ENCODE measurements at regions not wholly inside any gene's neighbourhood (a gene's known extent, or its start where the extent isn't known, plus 50 kb on each side); places are given as distances from the start of the nearest gene placed in this dataset.
"Not testable (repeated sequence)": the region's sequence is repeated elsewhere in the genome, so short reads cannot be mapped to it uniquely, and the experiment has no call there.

DNA sequence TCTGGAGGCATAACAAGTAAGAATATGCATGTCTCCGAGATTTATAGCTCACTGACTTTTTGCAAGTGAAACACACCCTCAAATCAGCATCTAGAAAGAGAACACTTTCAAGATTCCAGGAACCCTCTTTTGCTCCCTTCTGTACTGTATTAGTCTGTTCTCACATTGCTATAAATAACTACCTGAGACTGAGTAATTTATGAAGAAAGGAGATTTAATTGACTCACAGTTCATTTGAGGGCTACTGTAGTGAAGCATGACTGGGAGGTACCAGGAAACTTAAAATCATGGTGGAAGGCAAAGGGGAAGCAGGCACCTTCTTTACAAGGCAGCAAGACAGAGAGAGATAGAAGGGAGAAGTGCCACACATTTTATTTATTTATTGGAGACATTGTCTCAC lies 269.9 kb downstream of the UTRN start:
- H3K27ac ChIP-seq (ENCODE audit: insufficient read depth, low read length, poor library complexity, severe bottlenecking), result no peak overlapping the region
- no peaks in the 10 kb centered on the region for H3K9me3 ChIP-seq (ENCODE audit: control insufficient read depth, low read length)
- no peaks in the 10 kb centered on the region for H3K27me3 ChIP-seq (replicated peaks; ENCODE audit: control insufficient read depth, insufficient read depth, low read length, poor library complexity, severe bottlenecking)
- DNase-seq, result no peak
- no peaks in the 10 kb centered on the region for H3K4me1 ChIP-seq (ENCODE audit: control insufficient read depth, insufficient read depth, low read length, poor library complexity, severe bottlenecking)
- peaks cover 51% of the 10 kb centered on the region for H3K36me3 ChIP-seq (ENCODE audit: control insufficient read depth, insufficient read depth, low read length)
- no peak overlapping the region for H3K4me3 ChIP-seq (ENCODE audit: insufficient read depth, low read depth, low read length, poor library complexity, severe bottlenecking)

DNA sequence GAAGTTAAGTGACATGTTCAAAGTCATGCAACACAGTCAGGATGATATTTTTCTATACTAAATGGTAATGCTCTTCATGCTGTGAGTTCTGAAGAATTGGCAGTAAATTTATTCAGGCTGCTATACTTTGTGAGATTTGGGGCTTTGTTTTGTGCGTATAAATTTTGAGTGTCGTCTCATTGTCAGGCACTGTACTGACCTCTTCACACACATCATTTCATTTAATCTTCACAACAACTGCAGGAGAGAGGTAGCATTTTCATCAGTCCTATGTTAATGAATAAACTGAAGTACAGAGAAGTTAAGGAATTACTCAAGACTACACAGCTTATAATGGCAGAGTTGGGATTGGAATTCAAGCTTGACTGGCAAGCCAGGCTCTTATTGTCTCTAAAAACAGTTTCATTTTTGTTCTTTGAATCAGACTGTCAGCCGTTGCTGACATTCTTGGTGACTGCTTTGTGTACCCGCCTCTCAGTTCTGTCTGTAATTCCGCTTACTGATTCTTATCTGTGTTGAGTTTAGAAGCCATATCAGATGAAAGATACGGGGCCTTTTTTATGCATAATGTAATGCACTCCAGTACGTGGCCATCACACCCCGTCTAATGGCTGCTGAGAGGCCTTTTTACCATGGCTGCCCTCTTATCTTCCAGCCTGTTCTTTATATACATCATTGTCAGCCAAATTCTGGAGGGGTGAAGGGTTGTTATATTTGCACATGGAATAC lies 274.9 kb downstream of the UTRN start:
- peak overlapping the region; percentile 54 for H3K27ac ChIP-seq (ENCODE audit: insufficient read depth, low read length, poor library complexity, severe bottlenecking)
- no peaks in the 10 kb centered on the region for H3K4me1 ChIP-seq (ENCODE audit: control insufficient read depth, insufficient read depth, low read length, poor library complexity, severe bottlenecking)
- no peaks in the 10 kb centered on the region for H3K9me3 ChIP-seq (ENCODE audit: control insufficient read depth, low read length)
- peak in 2 of 3 donors; percentile 8 to 10 for DNase-seq
- no peaks in the 10 kb centered on the region for H3K27me3 ChIP-seq (replicated peaks; ENCODE audit: control insufficient read depth, insufficient read depth, low read length, poor library complexity, severe bottlenecking)
- peak overlapping the region; percentile 23 for H3K4me3 ChIP-seq (ENCODE audit: insufficient read depth, low read depth, low read length, poor library complexity, severe bottlenecking)
- peaks cover 18% of the 10 kb centered on the region for H3K36me3 ChIP-seq (ENCODE audit: control insufficient read depth, insufficient read depth, low read length)

DNA sequence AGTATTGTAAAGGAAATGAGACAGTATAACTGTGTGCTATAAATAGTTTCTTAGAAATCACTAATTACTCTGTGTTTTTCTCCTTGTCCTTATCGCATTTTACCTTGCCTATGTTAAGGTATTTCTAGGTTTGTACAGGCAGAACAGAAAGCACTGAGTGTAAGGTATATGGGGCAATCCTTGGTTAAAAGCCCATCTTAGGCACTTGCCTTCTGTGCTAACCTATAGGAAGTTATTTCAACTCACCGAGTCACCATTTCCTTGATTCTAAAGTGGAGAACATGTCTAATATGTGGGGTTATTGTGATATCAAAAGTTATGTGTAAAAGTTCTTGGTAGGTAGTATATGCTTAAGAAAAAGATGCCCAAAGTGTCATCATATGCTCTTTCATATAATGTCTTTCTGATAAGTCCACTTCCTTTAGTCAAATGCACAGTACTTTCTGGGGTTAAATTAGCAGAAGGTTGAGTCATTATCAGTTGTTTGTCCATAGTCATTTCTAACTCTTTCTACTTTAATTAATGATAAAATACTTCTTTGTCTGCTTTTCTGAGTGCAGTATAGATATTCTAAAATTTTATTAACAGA lies 276.4 kb downstream of the UTRN start:
- Histone ChIP-seq H3K4me1 (ENCODE audit: control insufficient read depth, insufficient read depth, low read length, poor library complexity, severe bottlenecking) (peaks cover 6% of the 10 kb centered on the region), H3K4me3 (ENCODE audit: insufficient read depth, low read depth, low read length, poor library complexity, severe bottlenecking) (no peak overlapping the region), H3K36me3 (ENCODE audit: control insufficient read depth, insufficient read depth, low read length) (peaks cover 12% of the 10 kb centered on the region), H3K27me3 (replicated peaks; ENCODE audit: control insufficient read depth, insufficient read depth, low read length, poor library complexity, severe bottlenecking) (no peaks in the 10 kb centered on the region), H3K9me3 (ENCODE audit: control insufficient read depth, low read length) (no peaks in the 10 kb centered on the region), H3K27ac (ENCODE audit: insufficient read depth, low read length, poor library complexity, severe bottlenecking) (no peak overlapping the region)
- DNase-seq, result no peak

DNA sequence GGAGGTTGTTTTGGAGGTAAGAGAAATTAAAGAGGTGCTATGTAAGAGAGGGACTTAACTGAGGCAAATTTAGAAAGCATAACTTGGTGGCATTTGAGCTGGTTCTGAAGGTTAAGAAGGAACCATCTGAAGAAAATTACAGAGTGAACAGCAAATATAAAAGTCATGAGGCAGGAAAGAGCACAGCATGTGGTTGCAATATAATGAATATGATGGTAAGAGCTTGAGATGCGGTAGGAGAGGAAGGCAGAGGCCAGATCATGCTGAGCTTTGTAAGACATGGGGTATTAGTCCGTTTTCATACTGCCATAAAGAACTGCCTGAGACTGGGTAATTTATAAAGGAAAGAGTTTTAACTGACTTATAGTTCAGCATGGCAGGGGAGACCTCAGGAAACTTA lies 279.1 kb downstream of the UTRN start:
- H3K27me3 ChIP-seq (replicated peaks; ENCODE audit: control insufficient read depth, insufficient read depth, low read length, poor library complexity, severe bottlenecking), result no peaks in the 10 kb centered on the region
- H3K27ac ChIP-seq (ENCODE audit: insufficient read depth, low read length, poor library complexity, severe bottlenecking), result no peak overlapping the region
- H3K9me3 ChIP-seq (ENCODE audit: control insufficient read depth, low read length), result no peaks in the 10 kb centered on the region
- no peak for DNase-seq
- H3K36me3 ChIP-seq (ENCODE audit: control insufficient read depth, insufficient read depth, low read length), result peaks cover 4% of the 10 kb centered on the region
- H3K4me3 ChIP-seq (ENCODE audit: insufficient read depth, low read depth, low read length, poor library complexity, severe bottlenecking), result no peak overlapping the region
- peaks cover 11% of the 10 kb centered on the region for H3K4me1 ChIP-seq (ENCODE audit: control insufficient read depth, insufficient read depth, low read length, poor library complexity, severe bottlenecking)

DNA sequence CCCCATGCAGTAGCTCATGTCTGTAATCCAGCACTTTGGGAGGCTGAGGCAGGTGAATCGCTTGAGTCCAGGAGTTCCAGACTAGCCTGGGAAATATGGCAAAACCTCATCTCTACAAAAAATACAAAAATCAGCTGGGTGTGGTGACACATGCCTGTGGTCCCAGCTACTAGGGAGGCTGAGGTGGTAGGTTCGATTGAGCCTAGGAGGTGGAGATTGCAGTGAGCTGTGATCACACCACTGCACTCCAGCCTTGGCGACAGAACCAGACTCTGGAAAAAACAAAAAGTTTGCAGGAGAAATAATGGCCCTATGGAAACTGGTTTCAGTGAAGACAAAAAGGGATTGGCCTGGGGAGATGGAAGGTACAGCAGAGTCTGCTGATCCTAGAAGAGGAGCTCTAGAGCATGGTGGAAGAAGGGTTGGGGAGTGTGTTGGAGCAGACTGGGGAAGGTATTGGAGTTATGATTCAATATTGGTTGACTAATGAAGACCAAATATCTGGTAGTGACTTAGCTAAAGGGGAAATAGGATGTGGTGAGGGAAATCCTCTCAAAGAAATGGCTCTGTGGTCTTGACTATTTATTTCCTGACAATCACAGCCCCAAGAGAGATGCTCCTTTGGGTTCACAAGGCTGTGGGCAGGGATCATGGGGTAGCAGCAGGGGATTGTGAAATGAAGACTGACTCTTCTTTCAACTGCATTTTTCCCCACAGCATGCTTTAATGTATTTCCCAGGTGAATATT lies 281.9 kb downstream of the UTRN start:
- Histone ChIP-seq H3K27me3 (replicated peaks; ENCODE audit: control insufficient read depth, insufficient read depth, low read length, poor library complexity, severe bottlenecking) (no peaks in the 10 kb centered on the region), H3K4me1 (ENCODE audit: control insufficient read depth, insufficient read depth, low read length, poor library complexity, severe bottlenecking) (peaks cover 11% of the 10 kb centered on the region), H3K36me3 (ENCODE audit: control insufficient read depth, insufficient read depth, low read length) (peaks cover 4% of the 10 kb centered on the region), H3K4me3 (ENCODE audit: insufficient read depth, low read depth, low read length, poor library complexity, severe bottlenecking) (no peak overlapping the region), H3K9me3 (ENCODE audit: control insufficient read depth, low read length) (no peaks in the 10 kb centered on the region), H3K27ac (ENCODE audit: insufficient read depth, low read length, poor library complexity, severe bottlenecking) (no peak overlapping the region)
- no peak for DNase-seq

DNA sequence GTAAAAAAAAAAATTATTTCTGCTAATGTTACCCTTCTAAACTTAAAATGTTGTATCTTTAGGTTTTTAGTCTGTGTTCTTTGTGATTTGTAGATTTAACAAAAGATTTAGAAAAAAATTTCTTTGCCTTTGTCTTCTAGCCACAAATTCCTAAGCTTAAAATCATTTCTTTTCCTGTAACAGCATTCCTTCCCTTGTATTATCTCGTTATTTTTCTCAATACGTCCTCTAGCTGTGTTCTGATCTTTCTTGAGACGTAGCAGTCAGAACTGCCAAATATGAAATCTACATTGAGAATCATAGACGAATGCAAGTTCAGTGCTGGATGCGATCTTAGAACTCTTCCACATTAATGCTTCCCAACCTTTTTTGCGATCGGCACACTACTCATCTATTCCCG lies 283.1 kb downstream of the UTRN start:
- H3K27ac ChIP-seq (ENCODE audit: insufficient read depth, low read length, poor library complexity, severe bottlenecking), result no peak overlapping the region
- peaks cover 4% of the 10 kb centered on the region for H3K36me3 ChIP-seq (ENCODE audit: control insufficient read depth, insufficient read depth, low read length)
- H3K4me1 ChIP-seq (ENCODE audit: control insufficient read depth, insufficient read depth, low read length, poor library complexity, severe bottlenecking), result peaks cover 11% of the 10 kb centered on the region
- DNase-seq, result no peak
- no peak overlapping the region for H3K4me3 ChIP-seq (ENCODE audit: insufficient read depth, low read depth, low read length, poor library complexity, severe bottlenecking)
- no peaks in the 10 kb centered on the region for H3K9me3 ChIP-seq (ENCODE audit: control insufficient read depth, low read length)
- H3K27me3 ChIP-seq (replicated peaks; ENCODE audit: control insufficient read depth, insufficient read depth, low read length, poor library complexity, severe bottlenecking), result no peaks in the 10 kb centered on the region

DNA sequence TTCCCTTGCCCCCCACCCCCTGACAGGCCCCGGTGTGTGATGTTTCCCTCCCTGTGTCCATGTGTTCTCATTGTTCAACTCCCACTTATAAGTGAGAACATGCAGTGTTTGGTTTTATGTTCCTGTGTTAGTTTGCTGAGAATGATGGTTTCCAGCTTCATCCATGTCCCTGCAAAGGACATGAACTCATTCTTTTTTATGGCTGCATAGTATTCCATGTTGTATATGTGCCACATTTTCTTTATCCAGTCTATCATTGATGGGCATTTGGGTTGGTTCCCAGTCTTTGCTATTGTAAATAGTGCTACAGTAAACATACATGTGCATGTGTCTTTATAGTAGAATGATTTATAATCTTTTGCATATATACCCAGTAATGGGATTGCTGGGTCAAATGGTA lies 287.4 kb downstream of the UTRN start:
- not testable (repeated sequence) for H3K4me3 ChIP-seq (ENCODE audit: insufficient read depth, low read depth, low read length, poor library complexity, severe bottlenecking); H3K9me3 ChIP-seq (ENCODE audit: control insufficient read depth, low read length); H3K27ac ChIP-seq (ENCODE audit: insufficient read depth, low read length, poor library complexity, severe bottlenecking); H3K4me1 ChIP-seq (ENCODE audit: control insufficient read depth, insufficient read depth, low read length, poor library complexity, severe bottlenecking); H3K36me3 ChIP-seq (ENCODE audit: control insufficient read depth, insufficient read depth, low read length); DNase-seq; H3K27me3 ChIP-seq (replicated peaks; ENCODE audit: control insufficient read depth, insufficient read depth, low read length, poor library complexity, severe bottlenecking)

DNA sequence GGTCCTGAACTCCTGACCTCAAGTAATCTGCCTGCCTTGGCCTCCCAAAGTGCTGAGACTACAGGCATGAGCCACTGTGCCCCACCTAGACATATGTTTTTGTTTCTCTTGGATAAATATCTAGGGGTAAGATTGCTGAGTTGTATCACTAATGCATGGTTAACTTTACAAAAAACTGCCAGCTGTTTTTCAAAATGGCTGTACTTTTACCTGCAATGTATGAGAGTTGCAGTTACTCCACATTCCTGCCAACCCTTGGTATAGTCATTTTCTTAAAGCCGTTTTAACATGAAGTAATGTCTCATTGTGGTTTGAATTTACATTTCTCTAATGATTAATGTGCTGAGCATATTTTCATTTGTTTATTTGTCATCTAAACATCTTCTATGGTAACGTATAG lies 289.7 kb downstream of the UTRN start:
- Histone ChIP-seq H3K27ac (ENCODE audit: insufficient read depth, low read length, poor library complexity, severe bottlenecking) (no peak overlapping the region), H3K27me3 (replicated peaks; ENCODE audit: control insufficient read depth, insufficient read depth, low read length, poor library complexity, severe bottlenecking) (no peaks in the 10 kb centered on the region), H3K4me3 (ENCODE audit: insufficient read depth, low read depth, low read length, poor library complexity, severe bottlenecking) (no peak overlapping the region), H3K4me1 (ENCODE audit: control insufficient read depth, insufficient read depth, low read length, poor library complexity, severe bottlenecking) (no peaks in the 10 kb centered on the region), H3K9me3 (ENCODE audit: control insufficient read depth, low read length) (no peaks in the 10 kb centered on the region), H3K36me3 (ENCODE audit: control insufficient read depth, insufficient read depth, low read length) (peaks cover 10% of the 10 kb centered on the region)
- DNase-seq, result no peak

DNA sequence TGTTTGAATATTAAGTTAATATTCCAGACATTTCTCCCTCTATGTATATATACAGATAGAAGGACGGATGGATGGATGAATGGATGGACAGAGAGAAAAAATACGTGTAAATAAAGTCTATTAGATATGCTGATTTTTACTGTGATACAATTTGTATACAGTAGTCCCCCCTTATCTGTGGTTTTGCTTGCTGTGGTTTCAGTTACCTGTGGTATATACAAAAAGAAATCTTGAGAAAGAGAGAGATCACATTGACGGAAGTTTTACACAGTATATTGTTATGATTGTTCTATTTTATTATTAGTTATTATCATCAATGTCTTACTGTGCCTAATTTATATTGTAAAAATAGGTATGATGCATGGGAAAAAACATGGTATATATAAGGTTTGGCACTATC lies 290.2 kb downstream of the UTRN start:
- no peaks in the 10 kb centered on the region for H3K4me1 ChIP-seq (ENCODE audit: control insufficient read depth, insufficient read depth, low read length, poor library complexity, severe bottlenecking)
- H3K27ac ChIP-seq (ENCODE audit: insufficient read depth, low read length, poor library complexity, severe bottlenecking), result no peak overlapping the region
- DNase-seq, result no peak
- H3K4me3 ChIP-seq (ENCODE audit: insufficient read depth, low read depth, low read length, poor library complexity, severe bottlenecking), result no peak overlapping the region
- H3K36me3 ChIP-seq (ENCODE audit: control insufficient read depth, insufficient read depth, low read length), result peaks cover 10% of the 10 kb centered on the region
- no peaks in the 10 kb centered on the region for H3K27me3 ChIP-seq (replicated peaks; ENCODE audit: control insufficient read depth, insufficient read depth, low read length, poor library complexity, severe bottlenecking)
- no peaks in the 10 kb centered on the region for H3K9me3 ChIP-seq (ENCODE audit: control insufficient read depth, low read length)

DNA sequence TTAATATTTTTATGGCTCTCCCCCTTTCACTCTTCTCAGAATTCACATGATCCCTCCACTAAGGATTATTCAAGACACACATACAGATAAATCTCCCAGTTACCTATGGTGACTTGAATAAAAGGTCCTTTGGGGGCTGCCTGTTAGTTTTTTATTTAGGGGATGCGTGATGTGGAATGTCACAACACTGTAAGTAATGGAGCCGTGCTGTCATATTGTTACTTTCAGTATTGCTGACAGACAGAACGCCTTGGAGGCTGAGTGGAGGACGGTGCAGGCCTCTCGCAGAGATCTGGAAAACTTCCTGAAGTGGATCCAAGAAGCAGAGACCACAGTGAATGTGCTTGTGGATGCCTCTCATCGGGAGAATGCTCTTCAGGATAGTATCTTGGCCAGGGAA lies 291.7 kb downstream of the UTRN start:
- H3K36me3 ChIP-seq (ENCODE audit: control insufficient read depth, insufficient read depth, low read length), result peaks cover 10% of the 10 kb centered on the region
- H3K4me1 ChIP-seq (ENCODE audit: control insufficient read depth, insufficient read depth, low read length, poor library complexity, severe bottlenecking), result peaks cover 2% of the 10 kb centered on the region
- H3K27ac ChIP-seq (ENCODE audit: insufficient read depth, low read length, poor library complexity, severe bottlenecking), result no peak overlapping the region
- H3K4me3 ChIP-seq (ENCODE audit: insufficient read depth, low read depth, low read length, poor library complexity, severe bottlenecking), result no peak overlapping the region
- H3K9me3 ChIP-seq (ENCODE audit: control insufficient read depth, low read length), result no peaks in the 10 kb centered on the region
- no peak for DNase-seq
- H3K27me3 ChIP-seq (replicated peaks; ENCODE audit: control insufficient read depth, insufficient read depth, low read length, poor library complexity, severe bottlenecking), result no peaks in the 10 kb centered on the region

Measured in effector memory CD4-positive, alpha-beta T cell (primary cell).